H9 (cell line): ENCODE measurements at regions not wholly inside any gene's neighbourhood (a gene's known extent, or its start where the extent isn't known, plus 50 kb on each side); places are given as distances from the start of the nearest gene placed in this dataset.

Experiments used
- DNase-seq: peaks from one replicate; pipeline ENCODE4 v3.0.0-alpha.2; 2017
- H2AFZ ChIP-seq: one replicate; pipeline ENCODE4 v1.6.1; 2013; ENCODE audit warnings: mild to moderate bottlenecking, low read length, control low read depth, moderate library complexity
- H2AK5ac ChIP-seq: 2 replicates; pipeline ENCODE4 v1.6.1; 2013; ENCODE audit warnings: low read length, control low read depth, mixed read lengths; ENCODE audit not compliant: insufficient read length
- H2BK120ac ChIP-seq: one replicate; pipeline ENCODE4 v1.6.1; 2013; ENCODE audit warnings: low read depth, mild to moderate bottlenecking, low read length, control low read depth, inconsistent platforms; ENCODE audit not compliant: poor library complexity, severe bottlenecking
- H2BK12ac ChIP-seq: 2 replicates; pipeline ENCODE4 v1.6.1; 2013; ENCODE audit warnings: low read length, control low read depth, mixed read lengths, low read depth; ENCODE audit not compliant: insufficient read length
- H2BK15ac ChIP-seq: 2 replicates; pipeline ENCODE4 v1.6.1; 2013; ENCODE audit warnings: low read depth, low read length, control low read depth
- H2BK20ac ChIP-seq: one replicate; pipeline ENCODE4 v1.6.1; 2013; ENCODE audit warnings: low read depth, mild to moderate bottlenecking, low read length, control low read depth, inconsistent platforms; ENCODE audit not compliant: poor library complexity, severe bottlenecking
- H2BK5ac ChIP-seq: 2 replicates; pipeline ENCODE4 v1.6.1; 2013; ENCODE audit warnings: low read length, control low read depth, mixed read lengths; ENCODE audit not compliant: insufficient read length
- H3K14ac ChIP-seq: 2 replicates; pipeline ENCODE4 v1.6.1; 2013; ENCODE audit warnings: low read length, control low read depth; ENCODE audit not compliant: insufficient read depth
- H3K18ac ChIP-seq: 2 replicates; pipeline ENCODE4 v1.6.1; 2013; ENCODE audit warnings: low read depth, mild to moderate bottlenecking, mixed read lengths, low read length, control low read depth; ENCODE audit not compliant: insufficient read length
- H3K23ac ChIP-seq: 2 replicates; pipeline ENCODE4 v1.6.1; 2013; ENCODE audit warnings: low read length, control low read depth, mixed read lengths, low read depth; ENCODE audit not compliant: insufficient read length
- H3K23me2 ChIP-seq: 2 replicates; pipeline ENCODE4 v1.6.1; 2013; ENCODE audit warnings: low read depth, mild to moderate bottlenecking, mixed read lengths, low read length, control low read depth; ENCODE audit not compliant: insufficient read length, poor library complexity, severe bottlenecking
- H3K27ac ChIP-seq: 2 replicates; pipeline ENCODE4 v1.5.1; 2013; ENCODE audit warnings: low read length, control low read depth, mixed read lengths, low read depth; ENCODE audit not compliant: insufficient read length
- H3K27me3 ChIP-seq: 2 replicates; pipeline ENCODE4 v1.6.1; 2013; ENCODE audit warnings: low read length, control low read depth, inconsistent platforms; ENCODE audit not compliant: insufficient read depth
- H3K4ac ChIP-seq: 2 replicates; pipeline ENCODE4 v1.6.1; 2013; ENCODE audit warnings: low read depth, mild to moderate bottlenecking, control low read depth, inconsistent platforms, low read length, moderate library complexity
- H3K4me1 ChIP-seq: 2 replicates; pipeline ENCODE4 v1.6.1; 2013; ENCODE audit warnings: low read length, control low read depth, inconsistent platforms; ENCODE audit not compliant: insufficient read depth
- H3K4me2 ChIP-seq: 2 replicates; pipeline ENCODE4 v1.6.1; 2013; ENCODE audit warnings: low read length, control low read depth, mixed read lengths; ENCODE audit not compliant: insufficient read length, insufficient read depth
- H3K56ac ChIP-seq: 2 replicates; pipeline ENCODE4 v1.6.1; 2013; ENCODE audit warnings: low read depth, mild to moderate bottlenecking, mixed read lengths, low read length, control low read depth; ENCODE audit not compliant: insufficient read length
- H3K79me1 ChIP-seq: 2 replicates; pipeline ENCODE4 v1.6.1; 2013; ENCODE audit warnings: low read depth, mild to moderate bottlenecking, moderate library complexity, low read length, control low read depth, inconsistent platforms; ENCODE audit not compliant: insufficient read depth, poor library complexity, severe bottlenecking
- H3K79me2 ChIP-seq: 2 replicates; pipeline ENCODE4 v1.6.1; 2013; ENCODE audit warnings: low read length, control low read depth, inconsistent platforms; ENCODE audit not compliant: insufficient read depth
- H3K9ac ChIP-seq: 2 replicates; pipeline ENCODE4 v1.6.1; 2013; ENCODE audit warnings: low read length, control low read depth, mixed read lengths; ENCODE audit not compliant: insufficient read length; ENCODE audit errors: extremely low read depth
- H3K9me3 ChIP-seq: one replicate; pipeline ENCODE4 v1.6.1; 2013; ENCODE audit warnings: low read depth, low read length, inconsistent platforms; ENCODE audit not compliant: control insufficient read depth
- H3T11ph ChIP-seq: one replicate; pipeline ENCODE4 v1.6.1; 2013; ENCODE audit warnings: mild to moderate bottlenecking, low read length, control low read depth, inconsistent platforms
- H4K20me1 ChIP-seq: one replicate; pipeline ENCODE4 v1.6.1; 2013; ENCODE audit not compliant: control insufficient read depth, insufficient read length, insufficient read depth
- H4K5ac ChIP-seq: 2 replicates; pipeline ENCODE4 v1.6.1; 2013; ENCODE audit warnings: low read depth, mild to moderate bottlenecking, mixed read lengths, low read length, control low read depth; ENCODE audit not compliant: insufficient read length
- H4K8ac ChIP-seq: replicated peaks from 2 replicates; pipeline ENCODE4 v1.6.1; 2013; ENCODE audit warnings: low read length, control low read depth, mixed read lengths, low read depth; ENCODE audit not compliant: insufficient read length
- H4K91ac ChIP-seq: 2 replicates; pipeline ENCODE4 v1.6.1; 2013; ENCODE audit warnings: low read depth, mild to moderate bottlenecking, moderate library complexity, mixed read lengths, low read length, control low read depth; ENCODE audit not compliant: insufficient read length
- H3K27ac Mint-ChIP-seq, 3 experiments: 2 replicates in 2 of 3; 3 replicates in 1 of 3; pipeline ENCODE4 v1.8.0; 2020 to 2021; ENCODE audit warnings: mixed read lengths in 3 of 3, mild to moderate bottlenecking in 1 of 3, moderate library complexity in 1 of 3
- H3K27me3 Mint-ChIP-seq: 2 replicates; pipeline ENCODE4 v1.8.0; 2021; ENCODE audit warnings: low read depth, mild to moderate bottlenecking, moderate library complexity, mixed read lengths
- H3K36me3 Mint-ChIP-seq, 3 experiments: 2 replicates in 2 of 3; 3 replicates in 1 of 3; pipeline ENCODE4 v1.8.0; 2020 to 2021; ENCODE audit warnings: low read depth in 3 of 3, mixed read lengths in 3 of 3; ENCODE audit not compliant: insufficient read depth in 1 of 3
- H3K4me1 Mint-ChIP-seq, 2 experiments: 2 replicates each; pipeline ENCODE4 v1.8.0; 2020; ENCODE audit warnings: mixed read lengths in 2 of 2
- H3K4me3 Mint-ChIP-seq, 2 experiments: 2 replicates in 1 of 2; 3 replicates in 1 of 2; pipeline ENCODE4 v1.8.0; 2020 to 2021; ENCODE audit warnings: mild to moderate bottlenecking in 2 of 2, mixed read lengths in 2 of 2, moderate library complexity in 1 of 2
- H3K9me3 Mint-ChIP-seq, 2 experiments: 2 replicates in 1 of 2; 3 replicates in 1 of 2; pipeline ENCODE4 v1.8.0; 2020; ENCODE audit warnings: mild to moderate bottlenecking in 2 of 2, mixed read lengths in 2 of 2, moderate library complexity in 1 of 2
- WGBS: extraction: QIAGEN DNeasy Blood & Tissue Kit; methylation state at CpG from one replicate; pipeline ENCODE4 v1.1.7; 2013; ENCODE audit warnings: missing lambda C conversion rate, low lambda C conversion rate, mixed read lengths; ENCODE audit not compliant: insufficient read length; ENCODE audit errors: extremely low coverage; 5-methylcytosine and 5-hydroxymethylcytosine counted together
- TF ChIP-seq, protein P1 (sequence below): fragments of 200-600 bp; sonication (generic); conservative IDR thresholded peaks from 3 replicates; pipeline ENCODE4 v1.8.0; 2021; ENCODE audit warnings: antibody characterized with exemption, mild to moderate bottlenecking

DNA sequence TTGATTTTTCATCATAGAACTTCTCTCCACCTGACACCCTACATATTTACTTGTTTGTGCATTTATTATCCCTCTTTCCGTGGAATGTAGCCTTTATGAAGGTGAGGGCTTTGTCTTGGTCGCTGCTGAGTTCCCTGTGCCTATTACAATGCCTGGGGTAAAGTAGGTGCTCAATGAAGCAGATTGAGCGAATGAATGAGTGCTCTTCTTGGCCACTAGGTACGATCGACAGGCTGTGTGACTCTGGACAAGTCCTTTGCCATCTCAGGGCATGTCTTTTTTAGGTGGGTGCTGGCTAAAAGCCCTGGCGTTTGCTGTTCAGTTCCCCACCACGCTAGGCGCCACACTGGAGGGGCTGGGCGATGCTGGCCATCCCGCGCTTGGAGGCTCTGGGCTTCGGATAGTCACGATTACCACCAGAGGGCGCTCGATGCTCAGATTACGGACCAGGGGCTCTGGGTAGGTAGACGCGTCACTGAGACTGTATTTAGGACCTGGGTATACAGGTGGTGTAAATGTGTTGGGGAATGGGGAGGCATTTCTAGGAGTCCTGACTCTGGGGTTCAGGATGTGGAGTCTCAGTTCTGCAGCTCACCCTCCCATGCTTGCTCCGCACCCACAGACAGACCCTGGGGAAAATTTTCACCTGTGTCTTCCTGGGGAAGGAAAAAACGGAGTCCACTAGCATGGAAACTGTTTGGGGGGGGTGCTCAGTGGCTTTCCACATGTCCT, 71.0 kb upstream of the CSF3R start:
- Histone ChIP-seq H2BK120ac (no peak overlapping the region), H2AFZ (no peak overlapping the region), H4K8ac (no peak overlapping the region), H2BK20ac (no peak overlapping the region), H3K4me1 (no peaks in the 10 kb centered on the region), H3K27ac (no peak overlapping the region), H3K14ac (no peak overlapping the region), H4K20me1 (no peaks in the 10 kb centered on the region), H2BK15ac (no peak overlapping the region), H3K56ac (no peak overlapping the region), H2BK12ac (no peak overlapping the region), H3K23me2 (no peaks in the 10 kb centered on the region), H2BK5ac (no peak overlapping the region), H3T11ph (no peak overlapping the region), H3K27me3 (no peaks in the 10 kb centered on the region), H3K4ac (no peak overlapping the region), H4K91ac (no peak overlapping the region), H3K79me1 (no peaks in the 10 kb centered on the region), H3K18ac (no peak overlapping the region), H3K9me3 (no peaks in the 10 kb centered on the region), H3K79me2 (no peaks in the 10 kb centered on the region; the same call in 1 of the 2 replicates), H3K9ac (no peak overlapping the region), H3K23ac (no peak overlapping the region), H2AK5ac (no peak overlapping the region), H3K4me2 (no peak overlapping the region), H4K5ac (no peak overlapping the region)
- TF ChIP-seq, protein P1, sequence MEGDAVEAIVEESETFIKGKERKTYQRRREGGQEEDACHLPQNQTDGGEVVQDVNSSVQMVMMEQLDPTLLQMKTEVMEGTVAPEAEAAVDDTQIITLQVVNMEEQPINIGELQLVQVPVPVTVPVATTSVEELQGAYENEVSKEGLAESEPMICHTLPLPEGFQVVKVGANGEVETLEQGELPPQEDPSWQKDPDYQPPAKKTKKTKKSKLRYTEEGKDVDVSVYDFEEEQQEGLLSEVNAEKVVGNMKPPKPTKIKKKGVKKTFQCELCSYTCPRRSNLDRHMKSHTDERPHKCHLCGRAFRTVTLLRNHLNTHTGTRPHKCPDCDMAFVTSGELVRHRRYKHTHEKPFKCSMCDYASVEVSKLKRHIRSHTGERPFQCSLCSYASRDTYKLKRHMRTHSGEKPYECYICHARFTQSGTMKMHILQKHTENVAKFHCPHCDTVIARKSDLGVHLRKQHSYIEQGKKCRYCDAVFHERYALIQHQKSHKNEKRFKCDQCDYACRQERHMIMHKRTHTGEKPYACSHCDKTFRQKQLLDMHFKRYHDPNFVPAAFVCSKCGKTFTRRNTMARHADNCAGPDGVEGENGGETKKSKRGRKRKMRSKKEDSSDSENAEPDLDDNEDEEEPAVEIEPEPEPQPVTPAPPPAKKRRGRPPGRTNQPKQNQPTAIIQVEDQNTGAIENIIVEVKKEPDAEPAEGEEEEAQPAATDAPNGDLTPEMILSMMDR: peak; percentile 93
- Mint-ChIP-seq H3K4me3 (no peak overlapping the region), H3K4me1 (peaks cover 0 to 2% of the 10 kb centered on the region in 2 experiments; a peak in 1 of 4 replicates), H3K27me3 (peaks cover 67% of the 10 kb centered on the region), H3K36me3 (no peaks in the 10 kb centered on the region), H3K27ac (no peak overlapping the region), H3K9me3 (no peaks in the 10 kb centered on the region)
- peak; percentile 90 for DNase-seq
- WGBS: no CpG with 5 or more reads among the region's 20 CpGs
